ENCODE measurements at regions not wholly inside any gene's neighbourhood (a gene's known extent, or its start where the extent isn't known, plus 50 kb on each side); places are given as distances from the start of the nearest gene placed in this dataset.
"Not testable (repeated sequence)": the region's sequence is repeated elsewhere in the genome, so short reads cannot be mapped to it uniquely, and the experiment has no call there.

GRCh38 chr17:56725144-56725543, 108.6 kb downstream of the C17orf67 start:
- TF ChIP-seq ESRRG (CRISPR knock-in tag; IDR thresholded peaks at IDR 0.05) (no peak), SNAI2 (CRISPR knock-in tag; IDR thresholded peaks at IDR 0.05) (no peak), ZNF565 (CRISPR knock-in tag; conservative IDR thresholded peaks at IDR 0.05; ENCODE audit: low read depth) (no peak), GLIS3 (CRISPR knock-in tag; IDR thresholded peaks at IDR 0.05) (no peak), CSDC2 (CRISPR knock-in tag; IDR thresholded peaks at IDR 0.05) (no peak), ZNF8 (CRISPR knock-in tag; IDR thresholded peaks at IDR 0.05) (no peak)
- TF ChIP-seq, protein P1, sequence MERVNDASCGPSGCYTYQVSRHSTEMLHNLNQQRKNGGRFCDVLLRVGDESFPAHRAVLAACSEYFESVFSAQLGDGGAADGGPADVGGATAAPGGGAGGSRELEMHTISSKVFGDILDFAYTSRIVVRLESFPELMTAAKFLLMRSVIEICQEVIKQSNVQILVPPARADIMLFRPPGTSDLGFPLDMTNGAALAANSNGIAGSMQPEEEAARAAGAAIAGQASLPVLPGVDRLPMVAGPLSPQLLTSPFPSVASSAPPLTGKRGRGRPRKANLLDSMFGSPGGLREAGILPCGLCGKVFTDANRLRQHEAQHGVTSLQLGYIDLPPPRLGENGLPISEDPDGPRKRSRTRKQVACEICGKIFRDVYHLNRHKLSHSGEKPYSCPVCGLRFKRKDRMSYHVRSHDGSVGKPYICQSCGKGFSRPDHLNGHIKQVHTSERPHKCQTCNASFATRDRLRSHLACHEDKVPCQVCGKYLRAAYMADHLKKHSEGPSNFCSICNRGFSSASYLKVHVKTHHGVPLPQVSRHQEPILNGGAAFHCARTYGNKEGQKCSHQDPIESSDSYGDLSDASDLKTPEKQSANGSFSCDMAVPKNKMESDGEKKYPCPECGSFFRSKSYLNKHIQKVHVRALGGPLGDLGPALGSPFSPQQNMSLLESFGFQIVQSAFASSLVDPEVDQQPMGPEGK (CRISPR knock-in tag; IDR thresholded peaks at IDR 0.05; ENCODE audit: borderline replicate concordance) = no peak
- ATAC-seq = no peak

GRCh38 chr17:56727876-56728617, 105.7 kb downstream of the C17orf67 start:
- TF ChIP-seq ESRRG (CRISPR knock-in tag; IDR thresholded peaks at IDR 0.05) (no peak), ISL1 (CRISPR knock-in tag; IDR thresholded peaks at IDR 0.05) (no peak), TCF4 (CRISPR knock-in tag; IDR thresholded peaks at IDR 0.05; ENCODE audit: borderline replicate concordance) (no peak), ZC3H10 (CRISPR knock-in tag; IDR thresholded peaks at IDR 0.05) (no peak), ZNF565 (CRISPR knock-in tag; conservative IDR thresholded peaks at IDR 0.05; ENCODE audit: low read depth) (no peak), CSDC2 (CRISPR knock-in tag; IDR thresholded peaks at IDR 0.05) (no peak)
- ATAC-seq = peak; percentile 35

DNA sequence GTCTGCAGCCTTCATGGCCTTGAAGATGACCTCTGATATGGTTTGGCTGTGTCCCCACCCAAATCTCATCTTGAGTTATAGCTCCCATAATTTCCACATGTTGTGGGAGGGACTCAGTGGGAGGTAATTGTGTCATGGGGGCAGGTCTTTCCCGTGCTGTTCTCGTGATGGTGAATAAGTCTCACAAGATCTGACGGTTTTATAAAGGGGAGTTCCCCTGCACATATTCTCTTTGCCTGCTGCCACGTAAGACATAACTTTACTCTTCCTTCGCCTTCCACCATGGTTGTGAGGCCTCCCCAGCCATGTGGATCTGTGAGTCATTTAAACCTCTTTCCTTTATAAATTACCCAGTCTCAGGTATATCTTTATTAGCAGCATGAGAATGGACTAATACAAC, 102.6 kb downstream of the C17orf67 start:
- not testable (repeated sequence) for ATAC-seq

GRCh38 chr17:56733833-56734232, 99.9 kb downstream of the C17orf67 start:
- no peak for ATAC-seq
- TF ChIP-seq ESRRG (CRISPR knock-in tag; IDR thresholded peaks at IDR 0.05) = no peak
- TF ChIP-seq OSR1 (CRISPR knock-in tag; IDR thresholded peaks at IDR 0.05) = no peak
- no peak for TF ChIP-seq SNAI2 (CRISPR knock-in tag; IDR thresholded peaks at IDR 0.05)
- no peak for TF ChIP-seq CSRNP3 (CRISPR knock-in tag; IDR thresholded peaks at IDR 0.05)

GRCh38 chr17:56735842-56736241, 97.9 kb downstream of the C17orf67 start:
- no peak for ATAC-seq
- TF ChIP-seq, protein P2, sequence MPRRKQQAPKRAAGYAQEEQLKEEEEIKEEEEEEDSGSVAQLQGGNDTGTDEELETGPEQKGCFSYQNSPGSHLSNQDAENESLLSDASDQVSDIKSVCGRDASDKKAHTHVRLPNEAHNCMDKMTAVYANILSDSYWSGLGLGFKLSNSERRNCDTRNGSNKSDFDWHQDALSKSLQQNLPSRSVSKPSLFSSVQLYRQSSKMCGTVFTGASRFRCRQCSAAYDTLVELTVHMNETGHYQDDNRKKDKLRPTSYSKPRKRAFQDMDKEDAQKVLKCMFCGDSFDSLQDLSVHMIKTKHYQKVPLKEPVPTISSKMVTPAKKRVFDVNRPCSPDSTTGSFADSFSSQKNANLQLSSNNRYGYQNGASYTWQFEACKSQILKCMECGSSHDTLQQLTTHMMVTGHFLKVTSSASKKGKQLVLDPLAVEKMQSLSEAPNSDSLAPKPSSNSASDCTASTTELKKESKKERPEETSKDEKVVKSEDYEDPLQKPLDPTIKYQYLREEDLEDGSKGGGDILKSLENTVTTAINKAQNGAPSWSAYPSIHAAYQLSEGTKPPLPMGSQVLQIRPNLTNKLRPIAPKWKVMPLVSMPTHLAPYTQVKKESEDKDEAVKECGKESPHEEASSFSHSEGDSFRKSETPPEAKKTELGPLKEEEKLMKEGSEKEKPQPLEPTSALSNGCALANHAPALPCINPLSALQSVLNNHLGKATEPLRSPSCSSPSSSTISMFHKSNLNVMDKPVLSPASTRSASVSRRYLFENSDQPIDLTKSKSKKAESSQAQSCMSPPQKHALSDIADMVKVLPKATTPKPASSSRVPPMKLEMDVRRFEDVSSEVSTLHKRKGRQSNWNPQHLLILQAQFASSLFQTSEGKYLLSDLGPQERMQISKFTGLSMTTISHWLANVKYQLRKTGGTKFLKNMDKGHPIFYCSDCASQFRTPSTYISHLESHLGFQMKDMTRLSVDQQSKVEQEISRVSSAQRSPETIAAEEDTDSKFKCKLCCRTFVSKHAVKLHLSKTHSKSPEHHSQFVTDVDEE (CRISPR knock-in tag; IDR thresholded peaks at IDR 0.05) = no peak
- no peak for TF ChIP-seq CSDC2 (CRISPR knock-in tag; IDR thresholded peaks at IDR 0.05)

- peak; percentile 59 for ATAC-seq
- TF ChIP-seq GLIS3 (CRISPR knock-in tag; IDR thresholded peaks at IDR 0.05) (no peak), ZNF70 (CRISPR knock-in tag; IDR thresholded peaks at IDR 0.05) (no peak), RARB (CRISPR knock-in tag; IDR thresholded peaks at IDR 0.05) (no peak), SNAI2 (CRISPR knock-in tag; IDR thresholded peaks at IDR 0.05) (no peak), TOX (CRISPR knock-in tag; IDR thresholded peaks at IDR 0.05; ENCODE audit: borderline replicate concordance) (no peak), ZFP3 (CRISPR knock-in tag; IDR thresholded peaks at IDR 0.05) (no peak), ZC3H10 (CRISPR knock-in tag; IDR thresholded peaks at IDR 0.05) (no peak), ZNF8 (CRISPR knock-in tag; IDR thresholded peaks at IDR 0.05) (no peak)
Observed at GRCh38 chr17:56737421-56738161, 96.1 kb downstream of the C17orf67 start.
